ENCODE measurements at regions not wholly inside any gene's neighbourhood (a gene's known extent, or its start where the extent isn't known, plus 50 kb on each side); places are given as distances from the start of the nearest gene placed in this dataset.

GRCh38 chr3:145798696-145799537, 362.1 kb downstream of the PLOD2 start:
- no peak for TF ChIP-seq CTCF (IDR thresholded peaks at IDR 0.05)
- no peak for ATAC-seq (ENCODE audit: insufficient number of reproducible peaks, low FRiP score, low read depth)
- no peak for DNase-seq (ENCODE audit: low spot score)

DNA sequence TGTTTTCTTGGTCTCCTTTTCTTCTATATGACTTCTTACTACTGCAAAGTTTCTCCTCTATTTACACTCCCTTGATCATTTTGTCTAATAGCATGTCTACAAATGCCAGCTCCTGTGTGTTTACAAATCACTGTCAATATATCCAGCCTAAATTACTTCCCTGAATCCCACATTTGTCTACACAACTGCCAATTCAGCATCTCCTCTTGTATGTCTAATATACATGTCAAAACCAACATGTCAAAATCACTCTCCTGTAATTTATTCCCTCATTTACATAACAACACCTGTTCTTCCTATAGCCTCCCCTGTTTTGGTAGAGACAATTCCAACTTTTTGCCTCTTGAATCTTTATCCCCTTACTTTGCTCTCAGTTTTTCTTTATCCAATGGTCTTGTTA, 359.3 kb downstream of the PLOD2 start:
- Histone ChIP-seq H3K4me3 (no peak overlapping the region), H3K36me3 (no peaks in the 10 kb centered on the region), H3K9me3 (no peaks in the 10 kb centered on the region), H3K27me3 (replicated peaks; ENCODE audit: insufficient read depth) (no peaks in the 10 kb centered on the region), H3K4me1 (ENCODE audit: control insufficient read depth in 1 of 2, low read depth in 2 of 2) (no peaks in the 10 kb centered on the region), H3K27ac (no peak overlapping the region)
- DNase-seq (ENCODE audit: low spot score) (no peak), ATAC-seq (ENCODE audit: insufficient number of reproducible peaks, low FRiP score, low read depth) (no peak)
- TF ChIP-seq CTCF (IDR thresholded peaks at IDR 0.05): no peak

More at GRCh38 chr3:145798696-145799537, 362.1 kb downstream of the PLOD2 start:
- Histone ChIP-seq H3K27ac (no peak overlapping the region), H3K36me3 (no peaks in the 10 kb centered on the region), H3K4me1 (ENCODE audit: control insufficient read depth in 1 of 2, low read depth in 2 of 2) (no peaks in the 10 kb centered on the region), H3K9me3 (no peaks in the 10 kb centered on the region), H3K4me3 (no peak overlapping the region), H3K27me3 (replicated peaks; ENCODE audit: insufficient read depth) (no peaks in the 10 kb centered on the region)

GRCh38 chr3:145807990-145808389, 353.0 kb downstream of the PLOD2 start:
- Histone ChIP-seq H3K36me3 (no peaks in the 10 kb centered on the region), H3K4me1 (ENCODE audit: control insufficient read depth in 1 of 2, low read depth in 2 of 2) (no peaks in the 10 kb centered on the region), H3K27ac (no peak overlapping the region), H3K4me3 (no peak overlapping the region), H3K27me3 (replicated peaks; ENCODE audit: insufficient read depth) (no peaks in the 10 kb centered on the region), H3K9me3 (no peaks in the 10 kb centered on the region)
- DNase-seq (ENCODE audit: low spot score) (no peak), ATAC-seq (ENCODE audit: insufficient number of reproducible peaks, low FRiP score, low read depth) (no peak)
- TF ChIP-seq CTCF (IDR thresholded peaks at IDR 0.05): no peak

GRCh38 chr3:145812391-145812790, 348.6 kb downstream of the PLOD2 start:
- no peak for TF ChIP-seq CTCF (IDR thresholded peaks at IDR 0.05)
- H3K36me3 ChIP-seq: no peaks in the 10 kb centered on the region
- ATAC-seq (ENCODE audit: insufficient number of reproducible peaks, low FRiP score, low read depth) (no peak), DNase-seq (ENCODE audit: low spot score) (no peak)
- no peak overlapping the region for H3K4me3 ChIP-seq
- H3K27ac ChIP-seq: no peak overlapping the region
- H3K9me3 ChIP-seq: no peaks in the 10 kb centered on the region
- H3K4me1 ChIP-seq (ENCODE audit: control insufficient read depth in 1 of 2, low read depth in 2 of 2): no peaks in the 10 kb centered on the region
- H3K27me3 ChIP-seq (replicated peaks; ENCODE audit: insufficient read depth): no peaks in the 10 kb centered on the region

GRCh38 chr3:145815707-145816413, 345.1 kb downstream of the PLOD2 start:
- H3K27me3 ChIP-seq (replicated peaks; ENCODE audit: insufficient read depth): no peaks in the 10 kb centered on the region
- H3K36me3 ChIP-seq: no peaks in the 10 kb centered on the region
- no peak for TF ChIP-seq CTCF (IDR thresholded peaks at IDR 0.05)
- no peak overlapping the region for H3K4me3 ChIP-seq
- no peaks in the 10 kb centered on the region for H3K4me1 ChIP-seq (ENCODE audit: control insufficient read depth in 1 of 2, low read depth in 2 of 2)
- no peaks in the 10 kb centered on the region for H3K9me3 ChIP-seq
- no peak overlapping the region for H3K27ac ChIP-seq
- DNase-seq (ENCODE audit: low spot score) (no peak), ATAC-seq (ENCODE audit: insufficient number of reproducible peaks, low FRiP score, low read depth) (no peak)
